ENCODE measurements at regions not wholly inside any gene's neighbourhood (a gene's known extent, or its start where the extent isn't known, plus 50 kb on each side); places are given as distances from the start of the nearest gene placed in this dataset.
"Not testable (repeated sequence)": the region's sequence is repeated elsewhere in the genome, so short reads cannot be mapped to it uniquely, and the experiment has no call there.

GRCh38 chr9:113705306-113705927 lies 170.7 kb upstream of the ZNF618 start:
- DNase-seq, result no peak

GRCh38 chr9:113705928-113706519 lies 170.1 kb upstream of the ZNF618 start:
- no peak for DNase-seq

GRCh38 chr9:113707953-113708695 lies 168.0 kb upstream of the ZNF618 start:
- DNase-seq, result no peak

- DNase-seq, result no peak
Observed at GRCh38 chr9:113708821-113709713, 167.0 kb upstream of the ZNF618 start.

GRCh38 chr9:113709721-113710120 lies 166.4 kb upstream of the ZNF618 start:
- no peak for DNase-seq

GRCh38 chr9:113711251-113711650 lies 164.9 kb upstream of the ZNF618 start:
- DNase-seq, result no peak

- DNase-seq, result no peak
Observed at GRCh38 chr9:113712053-113712452, 164.1 kb upstream of the ZNF618 start.

- DNase-seq, result no peak
Observed at GRCh38 chr9:113715086-113715485, 161.0 kb upstream of the ZNF618 start.

- DNase-seq, result no peak
Observed at GRCh38 chr9:113719919-113720318, 156.2 kb upstream of the ZNF618 start.

- DNase-seq, result no peak
Observed at GRCh38 chr9:113720495-113720894, 155.6 kb upstream of the ZNF618 start.

GRCh38 chr9:113721856-113722255 lies 154.3 kb upstream of the ZNF618 start:
- DNase-seq, result no peak

GRCh38 chr9:113724202-113724601 lies 151.9 kb upstream of the ZNF618 start:
- no peak for DNase-seq

GRCh38 chr9:113728989-113729388 lies 147.1 kb upstream of the ZNF618 start:
- DNase-seq, result no peak

GRCh38 chr9:113734826-113735225 lies 141.3 kb upstream of the ZNF618 start:
- DNase-seq, result no peak

- peak; percentile 59 for DNase-seq
Observed at GRCh38 chr9:113737517-113738271, 138.4 kb upstream of the ZNF618 start.

GRCh38 chr9:113738496-113738892 lies 137.6 kb upstream of the ZNF618 start:
- DNase-seq, result no peak

- DNase-seq, result no peak
Observed at GRCh38 chr9:113738893-113739604, 137.1 kb upstream of the ZNF618 start.

- DNase-seq, result not testable (repeated sequence)
Observed at GRCh38 chr9:113739605-113740507, 136.3 kb upstream of the ZNF618 start.

- not testable (repeated sequence) for DNase-seq
Observed at GRCh38 chr9:113740508-113741500, 135.3 kb upstream of the ZNF618 start.
